NCI-H774 (cell line): ENCODE measurements at regions not wholly inside any gene's neighbourhood (a gene's known extent, or its start where the extent isn't known, plus 50 kb on each side); places are given as distances from the start of the nearest gene placed in this dataset.
"Not testable (repeated sequence)": the region's sequence is repeated elsewhere in the genome, so short reads cannot be mapped to it uniquely, and the experiment has no call there.

Experiments
- DNase-seq: peaks from one replicate; lab custom pipeline; 2025; lab: John Stamatoyannopoulos, UW

GRCh38 chr6:170062209-170062914 is 228.5 kb downstream of the DLL1 start:
- DNase-seq = no peak

DNA sequence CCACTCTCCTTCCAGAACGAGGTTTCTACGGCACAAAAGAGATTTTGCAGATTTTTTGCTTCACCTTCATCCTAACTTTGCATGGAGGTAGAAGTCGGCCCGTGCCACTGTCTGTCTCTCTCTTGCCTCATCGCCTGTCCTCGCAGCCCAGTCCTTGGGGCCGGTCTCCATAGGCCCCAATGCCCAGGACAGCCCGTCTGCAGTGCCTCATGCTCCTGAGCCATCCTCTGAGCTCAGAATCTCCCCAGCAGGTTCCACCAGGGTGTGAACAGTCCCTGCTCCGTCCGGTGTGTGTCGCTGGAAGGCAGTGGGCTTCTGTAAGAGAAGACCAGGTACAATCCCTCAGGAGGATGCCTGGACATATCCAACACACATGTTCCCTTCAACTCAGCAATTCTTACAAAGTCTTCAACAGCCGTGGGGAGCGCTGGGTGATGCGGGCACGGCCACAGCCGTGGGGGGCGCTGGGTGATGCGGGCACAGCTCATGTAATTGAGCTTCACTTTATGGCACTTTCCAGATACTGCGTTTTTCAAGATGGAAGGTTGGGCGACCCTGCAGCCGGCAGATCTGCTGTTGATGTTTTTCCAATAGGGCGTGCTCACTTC is 231.9 kb downstream of the DLL1 start:
- DNase-seq = no peak

- DNase-seq = no peak
Observed at GRCh38 chr6:170057961-170058877, 232.7 kb downstream of the DLL1 start.

DNA sequence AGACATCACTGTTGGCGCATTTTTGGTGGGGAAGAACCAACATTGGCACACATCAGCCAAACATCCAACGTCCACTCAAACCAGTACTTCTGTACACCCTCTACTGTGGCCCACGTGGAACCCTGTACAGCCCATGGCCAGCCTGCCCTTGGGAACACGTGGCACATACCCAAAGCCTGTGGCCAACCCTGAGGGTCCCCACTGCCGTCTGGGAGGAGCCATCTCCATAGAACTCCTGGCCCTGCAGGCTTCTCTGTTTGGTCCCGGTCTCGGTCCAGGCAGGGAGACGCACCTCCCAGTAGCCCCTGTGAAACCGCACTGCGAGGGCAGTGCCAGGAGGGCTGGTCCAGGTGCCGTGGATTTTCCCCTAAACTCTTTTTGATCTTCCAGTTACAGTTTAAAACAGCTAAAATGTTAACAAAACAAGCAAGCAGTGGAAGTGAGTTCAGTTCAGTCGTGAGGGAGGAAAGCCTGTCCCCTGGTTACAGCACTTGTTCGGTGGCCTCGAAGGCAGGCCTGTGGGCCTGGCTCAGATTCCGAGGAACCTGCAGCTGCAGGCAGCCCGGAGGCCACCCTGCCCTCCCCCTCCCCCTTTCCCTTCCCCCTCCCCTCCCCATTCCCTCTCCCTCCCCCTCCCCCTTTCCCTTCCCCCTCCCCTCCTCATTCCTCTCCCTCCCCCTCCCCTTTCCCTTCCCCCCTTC is 233.7 kb downstream of the DLL1 start:
- DNase-seq = no peak

GRCh38 chr6:170056278-170056711 is 234.6 kb downstream of the DLL1 start:
- no peak for DNase-seq

- DNase-seq = not testable (repeated sequence)
Observed at GRCh38 chr6:170055797-170056196, 235.1 kb downstream of the DLL1 start.

DNA sequence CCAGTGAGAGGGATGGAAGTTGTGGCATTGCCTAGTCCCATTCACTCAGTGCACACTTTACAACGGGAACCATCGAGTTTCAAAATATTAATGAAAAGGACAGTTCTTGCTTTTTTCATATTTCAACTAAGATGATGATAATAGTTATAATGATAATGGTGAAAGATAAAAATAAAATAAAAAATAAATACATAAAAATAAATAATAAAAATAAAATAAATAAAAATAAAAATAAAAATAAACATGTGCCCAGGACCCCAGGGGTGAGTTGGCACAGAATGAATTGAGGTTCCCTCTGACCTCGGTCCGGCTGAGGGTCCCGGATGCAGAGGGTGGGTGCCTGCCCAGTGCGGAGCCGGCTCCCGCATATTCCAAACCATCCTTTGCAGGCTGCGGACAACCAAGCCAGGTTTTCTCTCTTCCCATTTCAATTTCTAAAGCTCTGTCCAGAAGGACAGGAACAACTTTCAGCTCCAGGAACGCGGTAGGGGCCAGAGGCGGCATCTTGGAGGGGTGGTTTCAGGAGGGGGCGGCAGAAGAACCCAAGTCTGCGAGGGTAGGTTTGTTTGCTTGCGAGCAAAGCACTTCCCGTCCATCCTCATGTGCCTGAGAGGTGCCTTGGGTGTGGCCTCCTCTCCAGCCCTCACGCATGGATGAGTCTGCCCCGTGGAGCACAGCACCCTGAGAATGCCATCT is 236.8 kb downstream of the DLL1 start:
- DNase-seq = no peak

GRCh38 chr6:170052991-170053821 is 237.7 kb downstream of the DLL1 start:
- DNase-seq = no peak

GRCh38 chr6:170051229-170052172 is 239.4 kb downstream of the DLL1 start:
- DNase-seq = no peak

DNA sequence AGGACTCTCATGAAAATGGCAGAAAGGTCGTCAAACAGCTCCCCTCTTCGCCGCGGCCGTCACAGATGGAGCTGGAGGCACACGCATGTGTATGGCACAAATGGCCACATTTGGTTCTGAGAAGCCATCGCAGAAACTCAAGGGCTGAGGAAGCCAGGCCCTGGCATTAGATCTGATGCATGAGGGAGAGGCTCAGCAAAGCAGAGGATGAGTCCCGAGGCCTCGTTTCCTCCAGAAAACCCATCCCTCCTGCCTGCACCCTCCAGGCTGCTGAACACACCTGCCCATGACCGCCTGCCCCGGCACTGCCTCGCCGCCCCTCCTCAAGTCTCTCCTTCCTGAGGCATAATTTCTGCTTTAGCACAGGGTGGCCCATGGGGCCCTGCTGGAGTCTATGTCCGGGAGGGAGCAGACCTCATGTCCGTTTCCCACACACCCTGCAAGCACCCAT is 240.3 kb downstream of the DLL1 start:
- DNase-seq = no peak

GRCh38 chr6:170049641-170050561 is 241.0 kb downstream of the DLL1 start:
- DNase-seq = no peak

DNA sequence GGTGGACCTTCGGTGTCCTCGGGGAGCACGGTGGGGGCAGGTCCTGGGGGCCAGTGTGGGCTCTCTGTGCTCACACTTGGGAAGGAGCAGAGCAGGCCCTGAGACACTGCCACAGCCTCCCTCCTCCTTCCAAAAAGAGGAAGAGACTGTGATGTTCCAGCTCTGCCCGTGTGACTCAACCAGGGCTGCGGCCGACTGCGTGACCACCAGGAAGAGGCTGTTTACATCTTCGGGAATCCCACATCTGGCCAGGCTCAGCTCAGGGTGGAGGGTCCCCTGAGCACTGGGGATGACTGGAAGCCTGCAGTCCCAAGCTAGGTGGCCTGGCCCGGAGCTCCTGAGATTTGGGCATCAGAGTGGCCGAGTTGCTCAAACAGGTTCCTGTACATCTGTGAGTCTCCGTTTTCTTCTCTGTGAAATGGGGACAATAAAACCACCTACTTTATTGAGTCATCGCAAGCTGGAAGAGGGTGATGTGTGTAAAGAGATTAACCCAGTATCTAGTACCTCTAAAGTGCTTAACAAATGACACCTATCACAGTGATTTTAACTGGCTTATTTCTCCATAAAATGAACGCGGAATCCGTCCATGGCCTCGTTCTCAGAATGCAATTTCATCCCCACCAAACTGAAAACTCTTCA is 242.1 kb downstream of the DLL1 start:
- no peak for DNase-seq

- DNase-seq = no peak
Observed at GRCh38 chr6:170047823-170048222, 243.1 kb downstream of the DLL1 start.

DNA sequence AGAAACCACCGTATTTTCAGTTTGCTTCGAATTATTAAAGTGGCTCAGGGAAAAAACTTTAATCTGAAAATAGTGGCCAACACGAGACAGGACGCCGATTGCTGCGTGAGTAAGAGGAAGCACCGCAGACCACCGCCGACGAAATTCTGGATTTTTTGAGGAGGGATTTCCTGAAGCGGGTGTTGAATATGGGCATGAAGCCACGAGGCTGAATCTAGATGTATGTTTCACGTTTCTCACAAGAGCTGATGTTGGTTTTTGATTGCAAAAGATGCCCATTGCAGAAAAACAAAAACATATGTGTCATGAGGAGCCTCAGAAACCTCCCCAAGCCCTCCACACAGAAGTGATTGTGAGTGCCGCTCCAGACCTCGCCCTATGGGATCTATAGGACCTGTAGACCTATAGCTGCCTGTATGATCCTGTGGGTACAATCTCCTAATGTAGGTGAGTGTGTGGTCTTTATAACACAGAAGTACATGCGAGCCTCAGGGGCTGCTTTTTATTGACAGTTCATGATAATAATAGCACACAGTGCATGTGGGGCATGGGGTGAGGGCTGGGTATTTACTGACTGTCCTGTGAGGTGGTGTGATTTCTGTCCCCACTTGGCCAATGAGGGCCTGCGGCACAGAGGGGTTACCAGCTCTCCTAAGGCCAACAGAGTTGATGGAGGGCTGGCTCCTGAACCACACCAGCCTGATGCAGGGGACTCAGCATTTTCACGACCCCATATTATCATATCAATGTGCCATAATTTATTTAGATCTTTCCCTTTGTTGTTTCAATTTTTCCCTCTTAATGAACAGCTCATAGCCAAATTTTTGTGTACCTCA is 243.9 kb downstream of the DLL1 start:
- DNase-seq = no peak

DNA sequence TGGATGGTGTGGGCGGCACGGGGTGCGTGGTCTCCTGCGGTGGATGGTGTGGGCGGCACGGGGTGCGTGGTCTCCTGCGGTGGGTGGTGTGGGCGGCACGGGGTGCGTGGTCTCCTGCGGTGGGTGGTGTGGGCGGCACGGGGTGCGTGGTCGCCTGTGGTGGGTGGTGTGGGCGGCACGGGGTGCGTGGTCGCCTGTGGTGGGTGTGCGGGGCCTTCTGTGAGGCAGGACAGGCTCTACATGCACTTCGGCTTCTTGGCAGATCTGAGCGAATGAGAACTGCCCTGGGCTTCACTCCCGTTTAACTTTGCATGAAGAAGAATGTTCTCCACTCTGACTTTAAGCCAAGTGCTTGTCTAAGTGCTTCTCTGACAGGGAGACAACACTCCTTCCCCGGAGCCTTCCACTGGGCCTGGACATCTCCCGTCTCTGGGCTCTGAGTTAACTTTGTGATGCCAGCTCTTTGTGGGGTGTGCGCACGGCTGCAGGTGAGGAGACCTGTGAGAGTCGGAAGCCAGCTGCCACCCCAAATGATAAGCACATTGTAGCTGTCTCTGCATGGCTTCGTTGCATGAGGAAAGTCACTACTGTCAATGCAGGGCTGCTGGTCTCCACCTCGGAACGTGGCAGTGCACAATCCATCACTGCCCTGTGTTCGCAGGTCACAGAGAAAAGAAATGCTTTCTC is 244.8 kb downstream of the DLL1 start:
- no peak for DNase-seq

DNA sequence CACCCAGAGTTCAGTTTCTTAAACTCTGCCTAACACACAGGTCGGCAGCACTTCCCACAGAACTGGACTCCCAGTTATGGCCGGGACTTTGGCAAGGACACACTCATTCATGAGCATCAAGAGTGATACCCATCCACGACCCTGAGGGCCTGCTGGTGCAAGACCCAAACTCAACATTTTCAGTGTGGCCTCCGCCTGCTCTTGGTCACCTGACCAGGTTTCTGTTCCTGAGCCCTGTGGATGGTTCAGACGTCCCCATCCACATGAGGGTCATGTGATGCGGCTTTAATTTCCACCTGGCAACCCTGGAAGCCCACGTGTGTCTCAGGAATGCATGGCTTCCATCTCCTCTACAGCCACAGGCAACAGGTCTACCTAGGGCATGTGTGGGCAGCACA is 245.3 kb downstream of the DLL1 start:
- no peak for DNase-seq
